NCI-H524 (cell line): ENCODE measurements at regions not wholly inside any gene's neighbourhood (a gene's known extent, or its start where the extent isn't known, plus 50 kb on each side); places are given as distances from the start of the nearest gene placed in this dataset.
A peak's percentile ranks its signal among the peaks of the same experiment; 100 is the strongest.

Experiments
- DNase-seq, 2 experiments: peaks; one replicate each; lab custom pipeline; 2025; lab: John Stamatoyannopoulos, UW

DNA sequence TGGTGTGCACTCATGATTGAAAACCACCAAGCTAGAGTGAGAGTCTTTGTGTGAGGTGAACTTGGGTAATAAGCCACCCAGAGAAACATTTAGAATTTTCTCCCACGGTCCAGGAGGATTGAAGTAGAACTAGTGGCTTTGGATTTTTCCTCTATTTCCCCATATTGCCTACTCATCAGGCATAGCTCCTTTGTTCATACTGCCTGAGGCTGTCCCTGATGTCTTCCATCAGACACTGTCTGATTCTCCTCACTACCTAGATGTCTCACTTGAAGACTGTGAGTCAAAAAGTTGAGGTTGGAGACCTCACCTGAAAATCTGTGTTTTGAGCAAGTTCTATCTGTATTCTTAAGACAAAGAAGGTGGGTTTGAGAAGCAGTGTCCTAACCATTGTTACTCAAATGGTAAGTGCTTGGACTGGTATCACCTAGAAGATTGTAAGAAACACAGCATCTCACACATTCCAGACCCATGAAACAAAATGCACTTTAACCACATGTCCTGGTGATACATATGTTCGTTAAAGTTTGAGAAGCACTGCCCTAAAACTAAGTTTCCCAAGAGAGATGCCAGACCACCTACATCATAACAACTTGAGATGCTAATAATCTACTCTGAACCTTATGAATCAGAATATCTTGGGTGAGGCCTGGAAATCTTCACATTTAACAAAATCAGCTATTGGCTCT is 523.4 kb upstream of the BTBD3 start:
- no peak for DNase-seq

GRCh38 chr20:11395581-11395980 is 522.1 kb upstream of the BTBD3 start:
- no peak for DNase-seq

DNA sequence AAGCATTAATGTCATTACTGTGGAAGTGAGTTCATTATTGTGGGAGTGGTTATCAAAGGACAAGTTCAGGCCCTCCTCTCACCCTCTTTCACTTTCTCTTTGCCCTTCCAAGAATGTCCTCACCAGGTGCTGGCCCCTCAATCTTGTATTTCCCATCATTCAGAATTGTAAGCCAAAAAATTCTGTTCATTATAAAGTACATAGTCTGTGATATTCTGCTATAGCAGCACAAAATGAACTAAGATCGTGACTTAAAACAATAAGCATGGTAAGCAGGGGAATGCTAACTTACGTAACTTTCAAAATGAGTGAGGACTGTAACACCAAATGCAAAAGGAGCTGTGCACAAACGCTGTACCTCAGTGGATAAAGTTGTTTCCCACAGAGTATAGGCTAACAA is 515.7 kb upstream of the BTBD3 start:
- DNase-seq = no peak

GRCh38 chr20:11403711-11404110 is 514.0 kb upstream of the BTBD3 start:
- DNase-seq = no peak

GRCh38 chr20:11406877-11407276 is 510.8 kb upstream of the BTBD3 start:
- DNase-seq = no peak

GRCh38 chr20:11409561-11409960 is 508.1 kb upstream of the BTBD3 start:
- no peak for DNase-seq

GRCh38 chr20:11411765-11412164 is 505.9 kb upstream of the BTBD3 start:
- no peak for DNase-seq

DNA sequence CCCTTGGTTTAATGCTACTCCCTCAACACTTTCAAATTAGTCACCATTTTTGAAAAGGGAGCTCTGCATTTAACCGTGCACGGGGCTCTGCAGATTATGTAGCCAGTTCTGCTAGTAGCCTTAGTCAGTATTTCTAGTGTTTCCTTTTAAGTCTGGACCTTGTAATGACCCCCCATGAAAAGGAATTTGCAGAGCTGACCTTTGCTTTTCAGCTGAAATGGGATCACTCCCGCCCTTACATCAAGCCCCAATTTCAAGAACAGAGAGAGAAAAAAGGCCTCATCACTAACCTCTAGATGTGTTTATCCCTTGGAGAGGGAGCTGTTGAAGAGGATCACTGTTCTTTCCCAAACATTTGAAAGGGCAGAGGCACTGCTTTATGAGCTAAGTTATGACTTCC is 490.7 kb upstream of the BTBD3 start:
- no peak for DNase-seq

DNA sequence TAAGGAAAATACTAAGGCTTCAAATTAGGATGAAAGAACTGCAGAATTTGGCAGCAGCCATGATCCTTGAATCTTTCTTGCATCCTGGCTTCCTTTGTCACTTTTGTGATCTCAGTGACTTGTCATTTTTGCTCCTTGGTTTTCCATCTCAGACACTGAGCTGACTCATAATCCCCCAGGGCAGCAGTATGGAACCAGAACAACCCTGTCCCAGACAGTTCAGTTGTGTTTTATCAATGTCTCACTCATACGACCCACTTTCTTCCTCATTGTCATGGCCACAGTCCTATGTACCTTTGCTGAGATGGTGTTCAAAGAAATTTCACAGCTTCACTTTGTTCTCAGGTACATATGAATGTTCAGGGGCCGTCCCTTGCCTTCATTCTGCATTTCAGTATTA is 488.5 kb upstream of the BTBD3 start:
- DNase-seq = no peak

DNA sequence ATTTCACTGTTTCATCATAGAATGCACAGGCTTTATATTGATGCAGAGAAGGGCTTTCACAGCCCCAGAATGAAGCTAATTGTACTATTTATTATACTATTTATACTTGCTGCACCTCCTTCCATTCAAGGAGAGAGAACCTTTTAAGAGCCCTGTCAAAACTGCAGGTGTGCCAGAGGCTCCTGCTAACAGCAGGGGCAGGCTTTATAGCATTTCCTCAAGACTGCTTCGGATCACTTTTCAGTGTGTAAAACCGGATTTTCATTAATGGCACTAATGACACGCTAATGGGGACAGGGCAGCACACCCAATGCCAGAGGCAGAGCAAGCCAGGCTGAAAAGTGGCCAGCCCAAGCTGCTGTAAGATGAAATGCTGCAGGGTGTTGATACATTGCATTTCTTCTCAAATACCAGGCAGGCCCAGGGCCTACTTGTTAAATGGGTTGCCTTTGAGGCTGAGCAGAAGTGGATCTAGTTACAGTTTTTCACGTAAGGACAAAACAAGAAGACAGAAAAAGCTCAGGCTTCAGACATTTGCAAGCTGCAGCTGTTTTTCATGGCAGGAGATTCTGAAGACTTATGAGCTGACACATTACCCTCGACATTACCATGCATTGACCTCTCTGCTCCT is 487.7 kb upstream of the BTBD3 start:
- DNase-seq = no peak

GRCh38 chr20:11430652-11431051 is 487.0 kb upstream of the BTBD3 start:
- DNase-seq = no peak

DNA sequence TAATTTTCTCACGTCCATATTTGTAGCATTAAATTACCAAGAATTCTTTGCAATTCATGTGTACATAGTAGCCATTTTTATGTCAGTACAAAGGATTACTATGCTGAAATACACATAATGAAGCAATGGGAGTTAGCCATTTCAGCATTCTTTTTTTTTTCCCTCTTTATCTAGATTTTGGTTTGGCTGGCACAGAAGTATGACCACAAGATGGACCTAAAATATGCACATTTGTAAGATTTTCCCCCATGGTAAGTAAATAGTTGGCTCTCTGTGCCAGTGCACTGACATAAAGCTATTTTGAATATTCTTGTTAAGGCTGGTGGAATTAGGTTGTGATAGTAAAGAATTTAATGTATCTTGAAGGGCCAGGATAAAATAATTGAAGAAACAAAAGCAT is 486.1 kb upstream of the BTBD3 start:
- no peak for DNase-seq

DNA sequence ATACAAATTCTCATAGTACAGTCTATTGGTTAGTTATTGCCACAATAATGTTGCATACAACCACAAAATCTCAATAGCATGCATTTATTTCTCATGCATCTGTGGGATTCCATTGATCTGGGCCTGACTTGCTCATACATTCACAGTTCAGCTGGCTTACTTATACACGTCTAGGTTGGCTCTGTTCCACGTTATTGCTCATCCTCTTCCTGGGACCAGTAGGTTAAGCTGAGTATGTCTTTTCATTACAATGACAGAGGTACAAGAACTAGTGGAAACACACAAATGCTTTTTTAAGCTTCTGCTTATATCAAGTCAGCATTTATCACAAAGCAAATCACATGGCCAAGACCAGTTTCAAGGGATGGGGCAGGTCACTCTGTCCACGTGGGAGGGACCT is 485.3 kb upstream of the BTBD3 start:
- DNase-seq = no peak

DNA sequence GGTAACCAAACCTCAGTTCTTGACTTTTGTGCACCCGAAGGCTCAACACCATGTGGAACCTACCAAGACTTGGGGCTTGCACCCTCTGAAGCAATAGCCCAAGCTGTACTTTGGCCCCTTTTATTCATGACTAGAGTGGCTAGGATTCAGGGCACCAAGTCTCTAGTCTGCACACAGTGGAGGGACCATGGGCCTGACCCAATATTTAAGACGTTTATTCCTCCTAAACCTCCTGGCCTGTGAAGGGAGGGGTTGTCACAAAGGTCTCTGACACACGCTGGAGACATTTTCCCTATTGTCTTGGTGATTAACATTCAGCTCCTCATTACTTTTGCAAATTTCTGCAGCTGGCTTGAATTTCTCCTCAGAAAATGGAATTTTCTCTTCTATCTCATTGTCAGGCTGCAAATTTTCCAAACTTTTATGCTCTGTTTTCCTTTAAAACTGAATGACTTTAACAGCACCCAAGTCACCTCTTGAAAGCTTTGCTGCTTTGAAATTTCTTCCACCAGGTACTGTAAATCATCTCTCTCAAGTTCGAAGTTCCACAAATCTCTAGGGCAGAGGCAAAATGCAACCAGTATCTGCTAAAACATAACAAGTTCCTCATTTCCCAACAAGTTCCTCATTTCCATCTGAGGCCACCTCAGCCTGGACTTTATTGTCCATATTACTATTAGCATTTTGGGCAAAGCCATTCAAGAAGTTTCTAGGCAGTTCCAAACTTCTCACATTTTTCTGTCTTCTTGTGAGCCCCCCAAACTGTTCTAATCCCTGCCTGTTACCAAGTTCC is 481.4 kb upstream of the BTBD3 start:
- DNase-seq = no peak

DNA sequence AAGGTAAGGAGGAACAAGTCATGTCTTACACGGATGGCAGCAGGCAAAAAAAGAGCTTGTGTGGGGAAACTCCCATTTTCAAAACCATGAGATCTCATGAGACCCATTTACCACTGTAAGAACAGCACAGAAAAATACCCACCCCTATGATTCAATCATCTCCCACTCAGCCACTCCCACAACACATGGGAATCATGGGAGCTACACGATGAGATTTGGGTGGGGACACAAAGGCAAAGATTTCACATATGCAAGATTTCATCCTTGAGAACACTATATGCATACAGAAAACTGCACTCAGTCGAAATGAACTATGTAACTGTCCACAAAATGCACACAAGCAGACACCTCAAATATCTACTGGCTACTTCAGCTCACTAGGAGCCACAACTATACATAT is 480.6 kb upstream of the BTBD3 start:
- no peak for DNase-seq

GRCh38 chr20:11437611-11438380 is 479.9 kb upstream of the BTBD3 start:
- DNase-seq = no peak

- DNase-seq = peak in 1 of 2 experiments; percentile 4
Measured at GRCh38 chr20:11438412-11438811, 479.3 kb upstream of the BTBD3 start.

GRCh38 chr20:11443382-11444119 is 474.1 kb upstream of the BTBD3 start:
- no peak for DNase-seq

DNA sequence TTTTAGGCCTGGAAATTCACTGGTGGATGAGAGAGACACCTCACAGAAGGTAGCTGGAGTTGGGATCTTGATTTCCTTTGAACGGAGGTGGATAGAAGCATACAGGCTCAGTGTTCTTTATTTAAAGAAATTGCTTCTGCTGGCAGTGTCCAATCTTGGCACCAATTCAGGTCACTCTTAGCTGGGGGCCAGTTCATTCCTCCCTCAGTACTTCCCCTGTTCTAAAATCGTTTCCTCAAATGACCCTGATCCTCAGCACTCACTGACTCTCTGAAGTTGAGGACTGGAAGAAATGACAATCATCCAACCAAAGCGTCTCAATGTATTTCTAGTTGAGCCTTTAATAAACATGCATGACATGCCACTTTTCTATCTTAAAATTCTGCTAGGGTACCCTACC is 472.5 kb upstream of the BTBD3 start:
- DNase-seq = no peak

GRCh38 chr20:11445891-11446290 is 471.8 kb upstream of the BTBD3 start:
- no peak for DNase-seq

- peak; percentile 51 to 77 for DNase-seq
Measured at GRCh38 chr20:11447371-11448100, 470.2 kb upstream of the BTBD3 start.
